AG04450 (cell line): ENCODE measurements at regions not wholly inside any gene's neighbourhood (a gene's known extent, or its start where the extent isn't known, plus 50 kb on each side); places are given as distances from the start of the nearest gene placed in this dataset.

ENCODE experiments used
- CTCF ChIA-PET: fragments of 300-600, 350-600 bp; formaldehyde crosslinking; extraction: SDS; loops from one replicate; lab custom pipeline; 2022; ENCODE audit warnings: antibody characterized with exemption, inconsistent platforms; lab: Charles Lee
- POLR2A ChIA-PET: fragments of 350-600 bp; formaldehyde crosslinking; extraction: SDS; loops from one replicate; lab custom pipeline; 2021; ENCODE audit warnings: antibody characterized with exemption, inconsistent platforms; lab: Yijun Ruan, JAX
- DNase-seq: peaks from one replicate; pipeline ENCODE4 v3.0.0-alpha.2; 2011; ENCODE audit warnings: low read depth, low spot score
- H3K27ac ChIP-seq: one replicate; pipeline ENCODE4 v1.5.1; 2012; ENCODE audit warnings: low read depth, low read length, control low read depth
- H3K27me3 ChIP-seq: one replicate; pipeline ENCODE4 v1.6.0; 2012; ENCODE audit warnings: low read length; ENCODE audit not compliant: control insufficient read depth, insufficient read depth
- H3K4me3 ChIP-seq: 2 replicates; pipeline ENCODE4 v1.5.1; 2011; ENCODE audit warnings: mild to moderate bottlenecking, low read depth, low read length, control low read depth
- H3K9me3 ChIP-seq: 2 replicates; pipeline ENCODE4 v1.5.1; 2012; ENCODE audit warnings: low read length; ENCODE audit not compliant: control insufficient read depth, insufficient read depth
- TF ChIP-seq, protein P1 (sequence below): IDR thresholded peaks from 2 replicates; pipeline ENCODE4 v1.5.1; 2011; ENCODE audit warnings: low read depth, low read length, control low read depth, inconsistent platforms

DNA sequence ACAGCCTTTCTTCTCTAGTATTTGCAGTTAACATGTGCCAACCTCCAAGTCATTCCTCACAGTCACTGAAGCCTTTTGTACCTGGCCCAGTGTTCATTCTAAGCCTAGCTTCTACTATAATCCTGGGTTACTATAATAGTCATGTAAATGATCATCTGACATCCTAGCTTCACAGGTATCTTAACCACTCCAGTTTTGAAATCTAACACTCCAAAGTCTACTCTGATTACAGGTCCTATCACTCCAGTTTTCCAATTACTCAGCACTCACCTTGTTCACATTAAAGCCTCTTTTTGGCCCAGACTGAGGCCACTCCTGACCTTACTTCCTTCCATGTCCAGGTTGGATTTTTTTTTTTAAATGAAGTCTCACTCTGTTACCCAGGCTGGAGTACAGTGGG, 87.6 kb upstream of the ZCCHC13 start:
- Histone ChIP-seq H3K27me3 (no peaks in the 10 kb centered on the region), H3K27ac (no peak overlapping the region), H3K4me3 (no peak overlapping the region), H3K9me3 (no peaks in the 10 kb centered on the region)
- CTCF ChIA-PET, result interaction anchor here (1.0 kb wide), 1 partner anchor 128 kb away, joined by 4 read pairs; no protein-coding TSS in a partner anchor
- POLR2A ChIA-PET, result no interaction called here
- no peak for DNase-seq
- TF ChIP-seq, protein P1, sequence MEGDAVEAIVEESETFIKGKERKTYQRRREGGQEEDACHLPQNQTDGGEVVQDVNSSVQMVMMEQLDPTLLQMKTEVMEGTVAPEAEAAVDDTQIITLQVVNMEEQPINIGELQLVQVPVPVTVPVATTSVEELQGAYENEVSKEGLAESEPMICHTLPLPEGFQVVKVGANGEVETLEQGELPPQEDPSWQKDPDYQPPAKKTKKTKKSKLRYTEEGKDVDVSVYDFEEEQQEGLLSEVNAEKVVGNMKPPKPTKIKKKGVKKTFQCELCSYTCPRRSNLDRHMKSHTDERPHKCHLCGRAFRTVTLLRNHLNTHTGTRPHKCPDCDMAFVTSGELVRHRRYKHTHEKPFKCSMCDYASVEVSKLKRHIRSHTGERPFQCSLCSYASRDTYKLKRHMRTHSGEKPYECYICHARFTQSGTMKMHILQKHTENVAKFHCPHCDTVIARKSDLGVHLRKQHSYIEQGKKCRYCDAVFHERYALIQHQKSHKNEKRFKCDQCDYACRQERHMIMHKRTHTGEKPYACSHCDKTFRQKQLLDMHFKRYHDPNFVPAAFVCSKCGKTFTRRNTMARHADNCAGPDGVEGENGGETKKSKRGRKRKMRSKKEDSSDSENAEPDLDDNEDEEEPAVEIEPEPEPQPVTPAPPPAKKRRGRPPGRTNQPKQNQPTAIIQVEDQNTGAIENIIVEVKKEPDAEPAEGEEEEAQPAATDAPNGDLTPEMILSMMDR, result no peak

DNA sequence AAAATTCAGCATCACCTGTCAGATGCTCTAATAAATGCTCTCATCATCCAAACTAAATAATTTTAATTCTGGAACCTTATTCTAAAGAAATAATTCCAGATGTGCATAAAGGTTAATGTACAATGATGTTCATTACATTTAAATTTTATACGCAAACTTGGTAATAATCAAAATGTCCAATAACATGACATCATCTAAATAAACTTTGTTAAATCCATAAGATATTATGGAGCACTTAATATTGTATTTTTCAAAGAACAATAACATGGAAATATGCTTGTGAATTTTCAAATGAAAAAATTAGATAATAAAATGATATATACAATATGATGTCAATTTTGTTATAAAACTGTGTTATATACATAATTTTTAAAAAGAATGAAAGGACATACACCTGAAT, 92.1 kb upstream of the ZCCHC13 start:
- no peak for DNase-seq
- Histone ChIP-seq H3K4me3 (no peak overlapping the region), H3K27me3 (no peaks in the 10 kb centered on the region), H3K27ac (no peak overlapping the region), H3K9me3 (no peaks in the 10 kb centered on the region)
- ChIA-PET POLR2A (no interaction called here), CTCF (no interaction called here)
- TF ChIP-seq, protein P1, result no peak

DNA sequence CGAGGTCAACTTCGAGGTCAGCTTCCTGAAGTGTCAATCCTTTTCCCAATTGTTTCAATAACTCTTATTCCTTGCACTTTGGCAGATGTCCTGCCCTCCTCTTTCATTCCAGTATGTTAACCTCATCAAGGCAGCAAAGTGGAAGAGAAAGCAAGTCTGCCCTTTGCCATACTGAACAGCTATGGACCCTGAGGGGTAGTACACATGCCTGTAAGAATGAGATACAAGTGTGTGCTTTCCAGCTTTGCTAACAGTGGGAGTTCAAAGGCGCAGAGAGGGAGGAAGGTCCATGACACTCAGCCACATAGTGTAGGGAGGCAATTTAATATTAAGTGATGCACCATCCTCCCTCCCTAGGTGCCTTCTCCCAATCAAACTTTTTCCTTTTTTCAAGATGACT, 96.4 kb upstream of the ZCCHC13 start:
- no peaks in the 10 kb centered on the region for H3K9me3 ChIP-seq
- DNase-seq, result no peak
- H3K27me3 ChIP-seq, result no peaks in the 10 kb centered on the region
- CTCF ChIA-PET, result no interaction called here
- TF ChIP-seq, protein P1, result no peak
- no peak overlapping the region for H3K27ac ChIP-seq
- POLR2A ChIA-PET, result no interaction called here
- no peak overlapping the region for H3K4me3 ChIP-seq

DNA sequence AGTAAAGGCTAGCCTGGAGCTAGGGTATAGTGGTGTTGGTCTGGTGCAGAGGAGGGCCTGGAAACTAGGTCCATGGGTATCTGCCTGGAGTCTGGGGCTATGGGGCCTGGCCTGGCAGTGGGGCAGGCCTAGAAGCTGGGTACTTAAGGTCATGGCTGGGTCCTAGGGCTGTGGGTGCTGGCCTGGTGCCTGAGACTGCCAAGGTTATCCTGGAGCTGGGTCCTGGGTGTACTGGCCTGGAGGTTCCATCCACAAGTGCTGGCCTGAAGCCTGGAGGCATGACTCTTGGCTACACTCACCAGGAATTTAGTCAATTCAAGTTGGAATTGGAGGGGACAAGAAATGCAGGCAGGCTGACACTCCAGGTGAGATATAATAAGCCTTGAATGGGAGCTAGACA, 108.4 kb upstream of the ZCCHC13 start:
- CTCF ChIA-PET, result no interaction called here
- POLR2A ChIA-PET, result no interaction called here

DNA sequence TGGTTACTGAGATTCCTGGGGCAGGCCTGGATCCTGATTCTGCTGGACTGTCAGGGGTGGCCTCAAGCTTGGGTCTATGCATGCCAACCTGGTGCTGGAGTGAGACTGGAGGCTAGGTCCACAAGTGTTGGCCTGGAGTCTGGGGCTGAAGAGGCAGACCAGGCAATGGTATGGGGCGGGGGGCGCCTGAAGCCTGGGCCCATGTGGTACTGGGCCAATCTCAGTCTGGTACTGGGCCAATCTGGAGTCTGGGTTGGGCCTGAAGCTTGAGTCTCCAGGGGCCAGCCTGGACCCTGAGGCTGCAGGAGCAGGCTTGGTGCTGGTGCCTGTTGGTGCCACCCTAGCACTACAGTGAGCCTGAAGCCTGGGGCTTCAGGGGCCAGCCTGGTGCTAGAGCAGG, 108.9 kb upstream of the ZCCHC13 start:
- DNase-seq, result no peak
- Histone ChIP-seq H3K9me3 (peaks cover 4% of the 10 kb centered on the region; the same call in 1 of the 2 replicates), H3K27ac (no peak overlapping the region), H3K4me3 (no peak overlapping the region), H3K27me3 (no peaks in the 10 kb centered on the region)
- CTCF ChIA-PET, result no interaction called here
- TF ChIP-seq, protein P1, result no peak
- POLR2A ChIA-PET, result no interaction called here

More for the DNA sequence above, 108.4 kb upstream of the ZCCHC13 start:
- TF ChIP-seq, protein P1, result no peak
- peaks cover 4% of the 10 kb centered on the region; the same call in 1 of the 2 replicates for H3K9me3 ChIP-seq
- no peak overlapping the region for H3K4me3 ChIP-seq
- no peak overlapping the region for H3K27ac ChIP-seq
- DNase-seq, result no peak
- no peaks in the 10 kb centered on the region for H3K27me3 ChIP-seq
